ENCODE measurements at regions not wholly inside any gene's neighbourhood (a gene's known extent, or its start where the extent isn't known, plus 50 kb on each side); places are given as distances from the start of the nearest gene placed in this dataset.
"Not testable (repeated sequence)": the region's sequence is repeated elsewhere in the genome, so short reads cannot be mapped to it uniquely, and the experiment has no call there.

GRCh38 chr4:189834616-189835015, 106.1 kb upstream of the FRG1 start:
- no peak for FAIRE-seq
- TF ChIP-seq TAF1 (IDR thresholded peaks at IDR 0.05; ENCODE audit: borderline replicate concordance, low read depth, low read length) (no peak), POLR2A (IDR thresholded peaks at IDR 0.05; ENCODE audit: low read depth, low read length) (no peak), POLR2AphosphoS5 (IDR thresholded peaks at IDR 0.05; ENCODE audit: low read depth, low read length) (no peak)
- no peak for DNase-seq (ENCODE audit: insufficient read length)

GRCh38 chr4:189835505-189835904, 105.2 kb upstream of the FRG1 start:
- no peak for TF ChIP-seq TAF1 (IDR thresholded peaks at IDR 0.05; ENCODE audit: borderline replicate concordance, low read depth, low read length)
- no peak for TF ChIP-seq POLR2AphosphoS5 (IDR thresholded peaks at IDR 0.05; ENCODE audit: low read depth, low read length)
- no peak for TF ChIP-seq POLR2A (IDR thresholded peaks at IDR 0.05; ENCODE audit: low read depth, low read length)
- FAIRE-seq: no peak
- no peak for DNase-seq (ENCODE audit: insufficient read length)

GRCh38 chr4:189837471-189837870, 103.2 kb upstream of the FRG1 start:
- no peak for FAIRE-seq
- no peak for DNase-seq (ENCODE audit: insufficient read length)
- TF ChIP-seq POLR2A (IDR thresholded peaks at IDR 0.05; ENCODE audit: low read depth, low read length): no peak
- TF ChIP-seq POLR2AphosphoS5 (IDR thresholded peaks at IDR 0.05; ENCODE audit: low read depth, low read length): no peak
- no peak for TF ChIP-seq TAF1 (IDR thresholded peaks at IDR 0.05; ENCODE audit: borderline replicate concordance, low read depth, low read length)

GRCh38 chr4:189838821-189839497, 101.7 kb upstream of the FRG1 start:
- no peak for TF ChIP-seq POLR2A (IDR thresholded peaks at IDR 0.05; ENCODE audit: low read depth, low read length)
- no peak for TF ChIP-seq TAF1 (IDR thresholded peaks at IDR 0.05; ENCODE audit: borderline replicate concordance, low read depth, low read length)
- no peak for TF ChIP-seq POLR2AphosphoS5 (IDR thresholded peaks at IDR 0.05; ENCODE audit: low read depth, low read length)
- FAIRE-seq (no peak), DNase-seq (ENCODE audit: insufficient read length) (no peak)

GRCh38 chr4:189840356-189840755, 100.3 kb upstream of the FRG1 start:
- DNase-seq (ENCODE audit: insufficient read length) (no peak), FAIRE-seq (no peak)
- TF ChIP-seq POLR2AphosphoS5 (IDR thresholded peaks at IDR 0.05; ENCODE audit: low read depth, low read length) (no peak), POLR2A (IDR thresholded peaks at IDR 0.05; ENCODE audit: low read depth, low read length) (no peak), TAF1 (IDR thresholded peaks at IDR 0.05; ENCODE audit: borderline replicate concordance, low read depth, low read length) (no peak)

GRCh38 chr4:189843413-189844009, 97.2 kb upstream of the FRG1 start:
- DNase-seq (ENCODE audit: insufficient read length) (no peak), FAIRE-seq (no peak)
- TF ChIP-seq POLR2A (IDR thresholded peaks at IDR 0.05; ENCODE audit: low read depth, low read length): no peak
- no peak for TF ChIP-seq TAF1 (IDR thresholded peaks at IDR 0.05; ENCODE audit: borderline replicate concordance, low read depth, low read length)
- no peak for TF ChIP-seq POLR2AphosphoS5 (IDR thresholded peaks at IDR 0.05; ENCODE audit: low read depth, low read length)

- TF ChIP-seq POLR2A (IDR thresholded peaks at IDR 0.05; ENCODE audit: low read depth, low read length): no peak
- no peak for TF ChIP-seq TAF1 (IDR thresholded peaks at IDR 0.05; ENCODE audit: borderline replicate concordance, low read depth, low read length)
- TF ChIP-seq POLR2AphosphoS5 (IDR thresholded peaks at IDR 0.05; ENCODE audit: low read depth, low read length): no peak
- FAIRE-seq (no peak), DNase-seq (ENCODE audit: insufficient read length) (no peak)
These were observed 95.4 kb upstream of the FRG1 start for GRCh38 chr4:189845145-189845846.

- DNase-seq (ENCODE audit: insufficient read length): not testable (repeated sequence)
- FAIRE-seq: peak; percentile 46
These were observed 94.6 kb upstream of the FRG1 start for GRCh38 chr4:189846094-189846493.

- not testable (repeated sequence) for FAIRE-seq; DNase-seq (ENCODE audit: insufficient read length)
These were observed 94.1 kb upstream of the FRG1 start for GRCh38 chr4:189846608-189847007.

- FAIRE-seq; DNase-seq (ENCODE audit: insufficient read length): not testable (repeated sequence)
These were observed 92.0 kb upstream of the FRG1 start for GRCh38 chr4:189848672-189849071.

- TF ChIP-seq TAF1 (IDR thresholded peaks at IDR 0.05; ENCODE audit: borderline replicate concordance, low read depth, low read length) (no peak), POLR2AphosphoS5 (IDR thresholded peaks at IDR 0.05; ENCODE audit: low read depth, low read length) (no peak), POLR2A (IDR thresholded peaks at IDR 0.05; ENCODE audit: low read depth, low read length) (no peak)
- no peak for FAIRE-seq
- no peak for DNase-seq (ENCODE audit: insufficient read length)
These were observed 90.3 kb upstream of the FRG1 start for GRCh38 chr4:189850239-189850856.

GRCh38 chr4:189858435-189858834, 82.2 kb upstream of the FRG1 start:
- TF ChIP-seq POLR2AphosphoS5 (IDR thresholded peaks at IDR 0.05; ENCODE audit: low read depth, low read length) (no peak), TAF1 (IDR thresholded peaks at IDR 0.05; ENCODE audit: borderline replicate concordance, low read depth, low read length) (no peak), POLR2A (IDR thresholded peaks at IDR 0.05; ENCODE audit: low read depth, low read length) (no peak)
- DNase-seq (ENCODE audit: insufficient read length) (no peak), FAIRE-seq (no peak)

Data from GM12892 (cell line).